ENCODE measurements at regions not wholly inside any gene's neighbourhood (a gene's known extent, or its start where the extent isn't known, plus 50 kb on each side); places are given as distances from the start of the nearest gene placed in this dataset.

DNA sequence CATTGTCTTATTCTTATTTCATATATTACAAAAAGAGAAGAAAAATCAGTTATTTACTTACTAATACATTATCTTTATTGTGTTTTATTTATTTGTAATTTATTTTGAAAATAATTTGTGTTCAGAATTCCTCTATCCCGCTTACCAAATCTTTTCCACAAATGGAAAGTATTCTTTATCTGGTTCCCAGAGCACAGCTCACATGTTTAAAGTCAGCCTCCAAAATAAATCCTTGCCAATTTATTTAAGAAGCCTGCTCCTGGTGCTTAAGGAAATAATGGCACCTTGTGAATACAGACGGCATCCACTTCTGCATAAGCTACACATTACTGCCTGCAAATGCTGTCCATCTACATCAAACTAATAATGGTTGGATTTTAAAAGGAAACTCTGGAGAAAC is 435.4 kb downstream of the MTRR start:
- Histone ChIP-seq H3K4me2 (ENCODE audit: low read length) (no peak overlapping the region), H3K9me2 (replicated peaks; ENCODE audit: control insufficient read depth, low read length) (no peaks in the 10 kb centered on the region), H3K79me2 (ENCODE audit: control insufficient read depth, low read length) (no peaks in the 10 kb centered on the region), H3K27ac (ENCODE audit: low read depth, low read length) (no peak overlapping the region), H3K9me3 (ENCODE audit: control insufficient read depth, insufficient read depth, low read length) (no peaks in the 10 kb centered on the region), H3K36me3 (ENCODE audit: control insufficient read depth, low read length) (no peaks in the 10 kb centered on the region), H4K20me1 (ENCODE audit: control insufficient read depth, insufficient read depth, low read depth, low read length) (no peaks in the 10 kb centered on the region), H3K27me3 (ENCODE audit: control insufficient read depth, low read length) (no peaks in the 10 kb centered on the region), H3F3A (ENCODE audit: control insufficient read depth, insufficient read depth) (no peaks in the 10 kb centered on the region), H3K4me1 (ENCODE audit: control insufficient read depth, low read length) (no peaks in the 10 kb centered on the region), H3K4me3 (ENCODE audit: low read length) (no peak overlapping the region)
- no peak for TF ChIP-seq EZH2phosphoT487 (IDR thresholded peaks at IDR 0.05; ENCODE audit: borderline replicate concordance, low read length)
- TF ChIP-seq, protein P1, sequence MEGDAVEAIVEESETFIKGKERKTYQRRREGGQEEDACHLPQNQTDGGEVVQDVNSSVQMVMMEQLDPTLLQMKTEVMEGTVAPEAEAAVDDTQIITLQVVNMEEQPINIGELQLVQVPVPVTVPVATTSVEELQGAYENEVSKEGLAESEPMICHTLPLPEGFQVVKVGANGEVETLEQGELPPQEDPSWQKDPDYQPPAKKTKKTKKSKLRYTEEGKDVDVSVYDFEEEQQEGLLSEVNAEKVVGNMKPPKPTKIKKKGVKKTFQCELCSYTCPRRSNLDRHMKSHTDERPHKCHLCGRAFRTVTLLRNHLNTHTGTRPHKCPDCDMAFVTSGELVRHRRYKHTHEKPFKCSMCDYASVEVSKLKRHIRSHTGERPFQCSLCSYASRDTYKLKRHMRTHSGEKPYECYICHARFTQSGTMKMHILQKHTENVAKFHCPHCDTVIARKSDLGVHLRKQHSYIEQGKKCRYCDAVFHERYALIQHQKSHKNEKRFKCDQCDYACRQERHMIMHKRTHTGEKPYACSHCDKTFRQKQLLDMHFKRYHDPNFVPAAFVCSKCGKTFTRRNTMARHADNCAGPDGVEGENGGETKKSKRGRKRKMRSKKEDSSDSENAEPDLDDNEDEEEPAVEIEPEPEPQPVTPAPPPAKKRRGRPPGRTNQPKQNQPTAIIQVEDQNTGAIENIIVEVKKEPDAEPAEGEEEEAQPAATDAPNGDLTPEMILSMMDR (IDR thresholded peaks at IDR 0.05; ENCODE audit: low read depth, low read length, poor library complexity, severe bottlenecking) = no peak

DNA sequence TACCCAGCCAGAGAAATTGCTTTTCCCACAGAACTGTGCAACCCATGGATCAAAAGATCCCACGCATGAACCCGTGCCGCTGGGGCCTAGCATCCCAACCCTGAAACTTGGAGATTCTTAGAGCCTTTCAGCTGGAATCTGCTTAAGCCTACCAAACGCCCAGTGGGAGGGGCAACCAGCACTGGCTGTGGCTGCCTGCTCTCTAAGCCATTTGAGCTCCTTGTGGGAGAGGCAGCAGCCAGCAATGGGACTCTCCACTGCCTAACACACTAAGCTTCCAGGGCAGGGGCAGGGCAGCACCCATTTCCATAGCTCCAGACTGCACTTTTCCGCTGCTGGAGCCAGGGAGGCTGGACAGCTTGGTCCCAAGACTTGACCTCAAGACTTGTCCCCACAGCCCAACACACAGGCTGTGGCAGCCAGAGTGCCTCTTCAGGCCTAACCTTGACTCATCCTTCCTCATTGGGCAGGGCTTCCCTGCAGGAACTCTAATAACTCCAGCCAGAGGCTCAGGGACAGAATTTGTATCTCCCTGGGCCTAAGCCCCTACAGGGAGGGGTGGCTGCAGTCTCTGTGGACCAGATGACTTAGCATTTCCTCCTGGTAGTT is 437.4 kb downstream of the MTRR start:
- H4K20me1 ChIP-seq (ENCODE audit: control insufficient read depth, insufficient read depth, low read depth, low read length) = no peaks in the 10 kb centered on the region
- H3K9me2 ChIP-seq (replicated peaks; ENCODE audit: control insufficient read depth, low read length) = no peaks in the 10 kb centered on the region
- no peak overlapping the region for H3K4me2 ChIP-seq (ENCODE audit: low read length)
- H3K36me3 ChIP-seq (ENCODE audit: control insufficient read depth, low read length) = no peaks in the 10 kb centered on the region
- no peaks in the 10 kb centered on the region for H3K79me2 ChIP-seq (ENCODE audit: control insufficient read depth, low read length)
- H3K4me3 ChIP-seq (ENCODE audit: low read length) = no peak overlapping the region
- no peaks in the 10 kb centered on the region for H3K27me3 ChIP-seq (ENCODE audit: control insufficient read depth, low read length)
- no peaks in the 10 kb centered on the region for H3F3A ChIP-seq (ENCODE audit: control insufficient read depth, insufficient read depth)
- TF ChIP-seq, protein P1 (IDR thresholded peaks at IDR 0.05; ENCODE audit: low read depth, low read length, poor library complexity, severe bottlenecking) = no peak
- TF ChIP-seq EZH2phosphoT487 (IDR thresholded peaks at IDR 0.05; ENCODE audit: borderline replicate concordance, low read length) = no peak
- H3K27ac ChIP-seq (ENCODE audit: low read depth, low read length) = no peak overlapping the region
- H3K9me3 ChIP-seq (ENCODE audit: control insufficient read depth, insufficient read depth, low read length) = no peaks in the 10 kb centered on the region
- no peaks in the 10 kb centered on the region for H3K4me1 ChIP-seq (ENCODE audit: control insufficient read depth, low read length)

DNA sequence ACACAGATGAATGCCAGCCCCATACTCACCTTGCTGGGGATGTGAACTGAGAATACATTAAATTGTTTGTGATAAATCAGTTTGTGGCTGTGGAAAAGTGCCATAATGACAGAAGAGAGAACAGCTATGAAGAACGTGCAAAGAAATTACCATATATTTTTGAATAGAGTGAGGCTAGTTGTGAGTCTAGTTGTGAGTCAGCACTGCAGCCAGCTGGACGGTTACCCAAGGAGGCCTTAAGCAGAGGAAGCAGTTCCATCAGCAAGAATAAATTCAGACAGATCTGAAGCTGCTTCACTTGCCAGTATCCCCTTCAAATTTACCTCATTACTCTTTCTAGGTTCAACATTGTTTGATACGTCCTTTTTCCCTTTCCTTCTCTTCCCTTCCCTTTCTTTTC is 446.0 kb downstream of the MTRR start:
- TF ChIP-seq, protein P1 (IDR thresholded peaks at IDR 0.05; ENCODE audit: low read depth, low read length, poor library complexity, severe bottlenecking) = no peak
- no peak for TF ChIP-seq EZH2phosphoT487 (IDR thresholded peaks at IDR 0.05; ENCODE audit: borderline replicate concordance, low read length)
- Histone ChIP-seq H3F3A (ENCODE audit: control insufficient read depth, insufficient read depth) (no peaks in the 10 kb centered on the region), H3K4me2 (ENCODE audit: low read length) (no peak overlapping the region), H3K4me1 (ENCODE audit: control insufficient read depth, low read length) (no peaks in the 10 kb centered on the region), H3K36me3 (ENCODE audit: control insufficient read depth, low read length) (no peaks in the 10 kb centered on the region), H3K9me2 (replicated peaks; ENCODE audit: control insufficient read depth, low read length) (no peaks in the 10 kb centered on the region), H3K79me2 (ENCODE audit: control insufficient read depth, low read length) (no peaks in the 10 kb centered on the region), H3K27ac (ENCODE audit: low read depth, low read length) (no peak overlapping the region), H4K20me1 (ENCODE audit: control insufficient read depth, insufficient read depth, low read depth, low read length) (no peaks in the 10 kb centered on the region), H3K9me3 (ENCODE audit: control insufficient read depth, insufficient read depth, low read length) (no peaks in the 10 kb centered on the region), H3K27me3 (ENCODE audit: control insufficient read depth, low read length) (no peaks in the 10 kb centered on the region), H3K4me3 (ENCODE audit: low read length) (no peak overlapping the region)
